ENCODE measurements at regions not wholly inside any gene's neighbourhood (a gene's known extent, or its start where the extent isn't known, plus 50 kb on each side); places are given as distances from the start of the nearest gene placed in this dataset.
"Not testable (repeated sequence)": the region's sequence is repeated elsewhere in the genome, so short reads cannot be mapped to it uniquely, and the experiment has no call there.

DNA sequence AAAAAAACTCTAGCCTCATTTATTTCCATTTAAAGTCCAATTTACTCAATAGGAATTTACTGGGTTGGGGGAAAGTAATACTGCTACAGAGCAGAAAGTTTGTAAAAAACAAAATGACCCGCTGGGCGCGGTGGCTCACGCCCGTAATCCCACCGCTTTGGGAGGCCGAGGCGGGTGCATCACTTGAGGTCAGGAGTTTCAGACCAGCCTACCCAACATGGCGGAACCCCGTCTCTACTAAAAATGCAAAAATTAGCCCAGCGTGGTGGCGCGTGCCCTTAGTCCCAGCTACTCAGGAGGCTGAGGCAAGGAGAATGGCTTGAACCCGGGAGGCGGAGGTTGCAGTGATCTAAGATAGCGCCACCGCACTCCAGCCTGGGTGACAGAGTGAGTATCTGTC is 745.6 kb downstream of the SLITRK1 start:
- Histone ChIP-seq H3K27me3 (no peaks in the 10 kb centered on the region), H3K27ac (no peak overlapping the region), H3K4me1 (no peaks in the 10 kb centered on the region), H3K9me3 (no peaks in the 10 kb centered on the region), H3K36me3 (no peaks in the 10 kb centered on the region), H3K4me3 (no peak overlapping the region)
- DNase-seq (peak in 1 of 2 donors; percentile 30), ATAC-seq (ENCODE audit: low FRiP score in 2 of 2) (no peak)
- WGBS, 2 donors: 88% methylated on average over 17 of the region's 17 CpGs
- TF ChIP-seq, protein P1, sequence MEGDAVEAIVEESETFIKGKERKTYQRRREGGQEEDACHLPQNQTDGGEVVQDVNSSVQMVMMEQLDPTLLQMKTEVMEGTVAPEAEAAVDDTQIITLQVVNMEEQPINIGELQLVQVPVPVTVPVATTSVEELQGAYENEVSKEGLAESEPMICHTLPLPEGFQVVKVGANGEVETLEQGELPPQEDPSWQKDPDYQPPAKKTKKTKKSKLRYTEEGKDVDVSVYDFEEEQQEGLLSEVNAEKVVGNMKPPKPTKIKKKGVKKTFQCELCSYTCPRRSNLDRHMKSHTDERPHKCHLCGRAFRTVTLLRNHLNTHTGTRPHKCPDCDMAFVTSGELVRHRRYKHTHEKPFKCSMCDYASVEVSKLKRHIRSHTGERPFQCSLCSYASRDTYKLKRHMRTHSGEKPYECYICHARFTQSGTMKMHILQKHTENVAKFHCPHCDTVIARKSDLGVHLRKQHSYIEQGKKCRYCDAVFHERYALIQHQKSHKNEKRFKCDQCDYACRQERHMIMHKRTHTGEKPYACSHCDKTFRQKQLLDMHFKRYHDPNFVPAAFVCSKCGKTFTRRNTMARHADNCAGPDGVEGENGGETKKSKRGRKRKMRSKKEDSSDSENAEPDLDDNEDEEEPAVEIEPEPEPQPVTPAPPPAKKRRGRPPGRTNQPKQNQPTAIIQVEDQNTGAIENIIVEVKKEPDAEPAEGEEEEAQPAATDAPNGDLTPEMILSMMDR (IDR thresholded peaks at IDR 0.05): no peak
- TF ChIP-seq POLR2A (IDR thresholded peaks at IDR 0.05) (no peak), POLR2AphosphoS5 (IDR thresholded peaks at IDR 0.05) (no peak)

DNA sequence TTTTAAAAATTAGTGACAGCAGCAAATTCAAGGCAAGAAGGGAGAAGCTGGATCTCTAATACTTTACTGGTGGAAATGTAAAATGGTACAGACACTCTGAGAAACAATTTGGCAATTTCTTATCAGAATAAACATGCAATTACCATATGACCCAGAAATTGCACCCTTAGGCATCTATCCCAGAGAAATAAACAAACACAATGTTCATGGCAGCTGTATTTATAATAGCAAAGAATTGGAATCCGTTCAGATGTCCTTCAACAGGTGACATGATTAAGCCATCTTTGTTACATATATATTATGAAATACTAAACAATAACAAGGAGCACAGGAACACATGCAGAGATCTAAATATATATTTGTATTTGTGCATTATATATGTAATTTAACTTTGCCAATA is 756.5 kb downstream of the SLITRK1 start:
- no peaks in the 10 kb centered on the region for H3K27me3 ChIP-seq
- DNase-seq (no peak), ATAC-seq (ENCODE audit: low FRiP score in 2 of 2) (no peak)
- no peaks in the 10 kb centered on the region for H3K4me1 ChIP-seq
- TF ChIP-seq POLR2AphosphoS5 (IDR thresholded peaks at IDR 0.05): no peak
- TF ChIP-seq, protein P1 (IDR thresholded peaks at IDR 0.05): no peak
- TF ChIP-seq POLR2A (IDR thresholded peaks at IDR 0.05): no peak
- TF ChIP-seq EP300 (IDR thresholded peaks at IDR 0.05): no peak
- H3K36me3 ChIP-seq: no peaks in the 10 kb centered on the region
- no peaks in the 10 kb centered on the region for H3K9me3 ChIP-seq
- no peak overlapping the region for H3K27ac ChIP-seq
- WGBS, 2 donors: 0% methylated on average over 1 of the region's 1 CpG
- no peak overlapping the region for H3K4me3 ChIP-seq

DNA sequence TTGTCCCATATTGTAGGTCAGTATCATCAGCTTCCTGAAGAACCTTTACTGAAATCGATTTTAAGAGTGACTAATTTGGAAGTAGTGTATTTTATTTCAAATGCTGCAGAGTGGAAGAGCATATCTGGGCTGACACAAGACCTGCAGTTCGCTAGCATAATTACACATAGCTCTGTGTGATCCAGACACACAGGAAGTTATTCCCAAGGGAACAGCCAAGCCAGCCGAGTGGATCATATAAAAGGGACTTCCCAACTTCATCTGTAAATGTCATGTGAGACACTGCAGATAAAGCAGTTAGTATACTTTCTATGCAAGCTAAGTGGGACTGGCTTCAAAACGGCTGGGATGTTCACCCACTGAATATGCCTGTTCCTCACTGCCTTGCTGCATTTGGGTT is 760.4 kb downstream of the SLITRK1 start:
- ATAC-seq (ENCODE audit: low FRiP score in 2 of 2) (no peak), DNase-seq (no peak)
- H3K4me3 ChIP-seq: no peak overlapping the region
- H3K27ac ChIP-seq: no peak overlapping the region
- TF ChIP-seq POLR2AphosphoS5 (IDR thresholded peaks at IDR 0.05) (no peak), POLR2A (IDR thresholded peaks at IDR 0.05) (no peak), EP300 (IDR thresholded peaks at IDR 0.05) (no peak)
- TF ChIP-seq, protein P1 (IDR thresholded peaks at IDR 0.05): no peak
- 49 to 66% methylated on average over 4 of the region's 4 CpGs for WGBS, 2 donors
- H3K36me3 ChIP-seq: no peaks in the 10 kb centered on the region
- H3K27me3 ChIP-seq: no peaks in the 10 kb centered on the region
- H3K9me3 ChIP-seq: no peaks in the 10 kb centered on the region
- H3K4me1 ChIP-seq: no peaks in the 10 kb centered on the region

DNA sequence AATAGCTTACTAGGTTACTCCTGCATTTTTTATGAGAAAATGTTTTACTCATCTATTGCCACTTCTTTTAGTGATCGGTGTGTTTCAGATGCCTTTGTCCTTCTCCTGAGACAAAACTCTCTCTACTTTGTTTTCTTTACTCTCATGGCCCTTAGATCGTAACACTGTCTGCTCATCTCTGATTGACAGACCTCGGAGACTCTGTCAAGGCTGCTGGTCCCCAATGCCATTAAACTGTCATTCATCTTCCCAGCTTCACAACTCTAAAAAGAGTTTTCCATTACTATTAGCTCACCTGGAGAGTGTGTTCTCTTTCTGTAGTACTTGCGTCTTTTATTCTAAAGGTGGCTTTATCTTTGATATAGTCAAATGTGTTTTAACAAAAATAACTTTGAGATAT is 765.2 kb downstream of the SLITRK1 start:
- no peak overlapping the region for H3K4me3 ChIP-seq
- TF ChIP-seq POLR2A (IDR thresholded peaks at IDR 0.05) (no peak), POLR2AphosphoS5 (IDR thresholded peaks at IDR 0.05) (no peak), EP300 (IDR thresholded peaks at IDR 0.05) (no peak)
- TF ChIP-seq, protein P1 (IDR thresholded peaks at IDR 0.05): no peak
- H3K9me3 ChIP-seq: no peaks in the 10 kb centered on the region
- H3K27ac ChIP-seq: no peak overlapping the region
- H3K27me3 ChIP-seq: no peaks in the 10 kb centered on the region
- no peaks in the 10 kb centered on the region for H3K36me3 ChIP-seq
- ATAC-seq (ENCODE audit: low FRiP score in 2 of 2): no peak
- H3K4me1 ChIP-seq: no peaks in the 10 kb centered on the region
- WGBS, 2 donors: 64 to 73% methylated on average over 4 of the region's 4 CpGs
- DNase-seq: no peak

DNA sequence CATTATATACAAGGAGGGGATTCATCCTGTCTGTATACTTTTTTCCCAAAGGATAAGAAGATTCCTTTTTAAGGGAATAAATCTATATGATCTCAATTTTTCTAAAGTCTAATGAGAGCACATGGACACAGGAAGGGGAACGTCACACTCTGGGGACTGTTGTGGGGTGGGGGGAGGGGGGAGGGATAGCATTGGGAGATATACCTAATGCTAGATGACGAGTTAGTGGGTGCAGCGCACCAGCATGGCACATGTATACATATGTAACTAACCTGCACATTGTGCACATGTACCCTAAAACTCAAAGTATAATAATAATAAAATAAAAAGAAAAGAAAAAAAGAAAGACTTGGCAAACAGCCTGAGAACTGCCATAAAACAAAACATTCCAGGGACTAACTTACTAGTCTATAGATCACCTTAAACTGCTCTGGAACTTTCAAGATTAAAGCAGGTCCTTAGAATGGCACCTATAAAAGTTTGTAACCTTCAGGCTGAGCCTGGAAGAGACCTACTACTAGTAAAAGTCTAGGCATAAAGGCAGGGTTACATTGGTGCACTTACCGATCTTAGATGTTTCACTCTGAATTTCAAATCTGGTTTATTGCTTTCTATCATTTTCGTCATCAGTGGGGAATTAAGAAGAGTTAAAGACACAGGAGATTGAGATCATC is 780.6 kb downstream of the SLITRK1 start:
- not testable (repeated sequence) for DNase-seq; H3K4me3 ChIP-seq; ATAC-seq (ENCODE audit: low FRiP score in 2 of 2); H3K4me1 ChIP-seq; H3K27me3 ChIP-seq; H3K36me3 ChIP-seq; H3K9me3 ChIP-seq; H3K27ac ChIP-seq
- WGBS, 2 donors: 80 to 85% methylated on average over 3 to 5 of the region's 5 CpGs

Measured in upper lobe of left lung (tissue), 6 donors.